Vagina (tissue), 2 donors: ENCODE measurements at regions not wholly inside any gene's neighbourhood (a gene's known extent, or its start where the extent isn't known, plus 50 kb on each side); places are given as distances from the start of the nearest gene placed in this dataset.

ENCODE experiments used
- POLR2A ChIP-seq, 2 donors: fragments of 450-650 bp; IDR thresholded peaks; one replicate each; pipeline ENCODE4 v1.6.1; 2017; ENCODE audit warnings: antibody characterized with exemption in 2 of 2, mild to moderate bottlenecking in 2 of 2, moderate library complexity in 2 of 2
- POLR2AphosphoS5 ChIP-seq, 2 donors: sonication (generic); formaldehyde crosslinking; IDR thresholded peaks; one replicate each; pipeline ENCODE4 v1.9.0; 2017; ENCODE audit warnings: antibody characterized with exemption in 2 of 2, mild to moderate bottlenecking in 2 of 2, low read depth in 1 of 2; ENCODE audit not compliant: insufficient read depth in 1 of 2
- TF ChIP-seq, protein P1 (sequence below), 3 experiments: fragments of 450-650 bp in 2 of 3; fragments of 200-600 bp in 1 of 3; sonication (generic) in 1 of 3; IDR thresholded peaks; one replicate each; pipeline ENCODE4 v1.5.1; 2017 to 2019; ENCODE audit warnings: antibody characterized with exemption in 3 of 3, mild to moderate bottlenecking in 2 of 3, moderate library complexity in 2 of 3

DNA sequence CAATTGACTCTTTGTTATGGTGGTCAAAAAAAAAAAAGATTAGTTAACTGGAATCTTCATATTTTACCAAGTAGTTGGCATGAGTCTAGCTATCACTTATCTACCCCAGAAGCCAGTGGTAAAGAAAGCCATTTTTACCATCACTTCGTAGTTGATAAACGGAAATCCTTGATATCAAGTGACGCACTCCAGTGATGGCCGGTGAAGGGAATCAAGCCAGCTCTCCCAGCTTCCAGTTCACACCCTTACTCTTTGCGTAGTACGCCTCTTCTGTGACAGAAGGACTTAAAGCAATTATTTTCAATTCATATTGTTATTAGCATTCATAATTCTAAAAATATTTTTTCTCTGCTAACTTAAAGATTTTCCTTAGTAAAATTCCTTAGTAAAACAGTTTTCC, 447.9 kb downstream of the GPATCH2 start:
- TF ChIP-seq, protein P1, sequence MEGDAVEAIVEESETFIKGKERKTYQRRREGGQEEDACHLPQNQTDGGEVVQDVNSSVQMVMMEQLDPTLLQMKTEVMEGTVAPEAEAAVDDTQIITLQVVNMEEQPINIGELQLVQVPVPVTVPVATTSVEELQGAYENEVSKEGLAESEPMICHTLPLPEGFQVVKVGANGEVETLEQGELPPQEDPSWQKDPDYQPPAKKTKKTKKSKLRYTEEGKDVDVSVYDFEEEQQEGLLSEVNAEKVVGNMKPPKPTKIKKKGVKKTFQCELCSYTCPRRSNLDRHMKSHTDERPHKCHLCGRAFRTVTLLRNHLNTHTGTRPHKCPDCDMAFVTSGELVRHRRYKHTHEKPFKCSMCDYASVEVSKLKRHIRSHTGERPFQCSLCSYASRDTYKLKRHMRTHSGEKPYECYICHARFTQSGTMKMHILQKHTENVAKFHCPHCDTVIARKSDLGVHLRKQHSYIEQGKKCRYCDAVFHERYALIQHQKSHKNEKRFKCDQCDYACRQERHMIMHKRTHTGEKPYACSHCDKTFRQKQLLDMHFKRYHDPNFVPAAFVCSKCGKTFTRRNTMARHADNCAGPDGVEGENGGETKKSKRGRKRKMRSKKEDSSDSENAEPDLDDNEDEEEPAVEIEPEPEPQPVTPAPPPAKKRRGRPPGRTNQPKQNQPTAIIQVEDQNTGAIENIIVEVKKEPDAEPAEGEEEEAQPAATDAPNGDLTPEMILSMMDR (IDR thresholded peaks at IDR 0.05) = no peak
- TF ChIP-seq POLR2A (IDR thresholded peaks at IDR 0.05) = no peak
- TF ChIP-seq POLR2AphosphoS5 (IDR thresholded peaks at IDR 0.05; ENCODE audit: insufficient read depth in 1 of 2, low read depth in 1 of 2) = no peak
